Rectal smooth muscle tissue (tissue), 1 donor: ENCODE measurements at regions not wholly inside any gene's neighbourhood (a gene's known extent, or its start where the extent isn't known, plus 50 kb on each side); places are given as distances from the start of the nearest gene placed in this dataset.
"Not testable (repeated sequence)": the region's sequence is repeated elsewhere in the genome, so short reads cannot be mapped to it uniquely, and the experiment has no call there.

Source experiments
- H3K27ac ChIP-seq: one replicate; pipeline ENCODE4 v1.7.0; 2013; ENCODE audit warnings: low read depth, low read length, inconsistent platforms
- H3K27me3 ChIP-seq: one replicate; pipeline ENCODE4 v1.7.0; 2013; ENCODE audit warnings: low read length; ENCODE audit not compliant: control insufficient read depth, insufficient read depth
- H3K36me3 ChIP-seq: one replicate; pipeline ENCODE4 v1.7.0; 2013; ENCODE audit warnings: low read length; ENCODE audit not compliant: control insufficient read depth, insufficient read depth
- H3K4me1 ChIP-seq: one replicate; pipeline ENCODE4 v1.7.0; 2013; ENCODE audit warnings: low read length; ENCODE audit not compliant: control insufficient read depth, insufficient read depth
- H3K4me3 ChIP-seq: one replicate; pipeline ENCODE4 v1.7.0; 2013; ENCODE audit warnings: low read length
- H3K9ac ChIP-seq: one replicate; pipeline ENCODE4 v1.7.0; 2013; ENCODE audit warnings: low read length

DNA sequence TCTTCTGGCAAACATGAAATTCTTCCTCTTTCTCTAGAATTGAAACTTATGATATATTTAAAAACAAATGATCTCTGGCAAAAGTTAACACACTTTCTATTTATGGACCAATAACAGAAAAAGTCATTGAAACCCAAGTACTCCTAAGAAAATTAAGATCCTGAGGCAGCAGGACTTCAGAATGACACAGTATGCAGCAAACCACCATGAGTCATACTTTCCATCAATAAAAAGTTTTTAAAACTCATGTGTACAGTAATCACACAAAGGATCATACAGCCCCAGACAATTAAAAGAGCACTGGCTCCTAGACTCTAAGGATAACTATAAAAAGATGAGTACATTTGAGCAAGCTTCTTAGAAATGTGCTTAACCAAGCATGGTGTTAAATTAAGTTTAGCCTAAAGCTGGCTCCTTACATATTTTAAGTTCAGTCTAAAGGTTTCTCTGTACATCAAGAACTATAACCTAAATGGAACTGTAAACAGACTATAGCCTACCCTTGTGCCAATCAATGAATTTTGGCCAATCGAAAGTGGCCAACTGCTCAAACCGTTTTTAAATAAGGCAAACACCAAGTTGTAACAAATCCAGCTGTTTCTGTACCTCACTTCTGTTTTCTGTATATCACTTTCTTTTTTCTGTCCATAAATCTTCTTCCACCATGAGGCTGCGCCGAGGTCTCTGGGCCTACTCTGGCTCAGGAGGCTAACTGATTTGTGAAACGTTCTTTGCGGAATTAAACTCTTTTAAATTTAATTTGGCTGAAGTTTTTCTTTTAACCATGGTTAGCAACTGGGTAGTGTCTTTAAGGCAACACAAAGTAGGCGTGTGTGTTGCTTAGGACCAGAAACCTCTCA is 232.1 kb upstream of the PIK3R1 start:
- H3K27ac ChIP-seq, result no peak overlapping the region

DNA sequence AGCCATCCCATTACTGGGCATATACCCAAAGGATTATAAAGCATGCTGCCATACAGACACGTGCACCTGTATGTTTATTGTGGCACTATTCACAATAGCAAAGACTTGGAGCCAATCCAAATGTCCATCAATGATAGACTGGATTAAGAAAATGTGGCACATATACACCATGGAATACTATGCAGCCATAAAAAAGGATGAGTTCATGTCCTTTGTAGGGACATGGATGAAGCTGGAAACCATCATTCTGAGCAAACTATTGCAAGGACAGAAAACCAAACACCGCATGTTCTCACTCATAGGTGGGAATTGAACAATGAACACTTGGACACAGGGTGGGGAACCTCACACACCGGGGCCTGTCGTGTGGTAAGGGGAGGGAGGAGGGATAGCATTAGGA is 233.4 kb upstream of the PIK3R1 start:
- not testable (repeated sequence) for H3K27ac ChIP-seq, H3K27me3 ChIP-seq, H3K9ac ChIP-seq, H3K36me3 ChIP-seq, H3K4me3 ChIP-seq
- peaks cover 12% of the 10 kb centered on the region for H3K4me1 ChIP-seq

More for the DNA sequence above, 232.1 kb upstream of the PIK3R1 start:
- H3K36me3 ChIP-seq, result no peaks in the 10 kb centered on the region
- H3K9ac ChIP-seq, result no peak overlapping the region
- no peaks in the 10 kb centered on the region for H3K27me3 ChIP-seq
- peaks cover 12% of the 10 kb centered on the region for H3K4me1 ChIP-seq
- no peak overlapping the region for H3K4me3 ChIP-seq

DNA sequence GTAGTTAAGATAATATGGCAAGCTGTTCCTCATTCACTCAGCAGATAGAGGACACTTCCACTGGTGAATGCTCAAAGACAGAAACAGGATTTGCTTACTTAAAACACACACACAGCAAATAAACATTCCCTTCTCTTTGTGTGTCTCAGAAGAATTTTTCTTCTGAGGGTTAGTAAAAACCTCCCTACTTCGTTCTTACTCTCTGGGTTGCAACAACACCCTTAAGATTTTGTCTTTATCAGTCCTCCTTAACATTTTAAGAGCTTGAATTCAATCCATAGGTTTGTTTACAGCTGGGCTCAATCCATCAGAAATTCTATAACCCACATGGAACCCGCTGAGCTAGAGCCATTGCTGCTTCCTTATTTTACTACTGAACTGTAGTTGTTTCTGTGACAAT is 237.4 kb upstream of the PIK3R1 start:
- H3K4me1 ChIP-seq, result no peaks in the 10 kb centered on the region

DNA sequence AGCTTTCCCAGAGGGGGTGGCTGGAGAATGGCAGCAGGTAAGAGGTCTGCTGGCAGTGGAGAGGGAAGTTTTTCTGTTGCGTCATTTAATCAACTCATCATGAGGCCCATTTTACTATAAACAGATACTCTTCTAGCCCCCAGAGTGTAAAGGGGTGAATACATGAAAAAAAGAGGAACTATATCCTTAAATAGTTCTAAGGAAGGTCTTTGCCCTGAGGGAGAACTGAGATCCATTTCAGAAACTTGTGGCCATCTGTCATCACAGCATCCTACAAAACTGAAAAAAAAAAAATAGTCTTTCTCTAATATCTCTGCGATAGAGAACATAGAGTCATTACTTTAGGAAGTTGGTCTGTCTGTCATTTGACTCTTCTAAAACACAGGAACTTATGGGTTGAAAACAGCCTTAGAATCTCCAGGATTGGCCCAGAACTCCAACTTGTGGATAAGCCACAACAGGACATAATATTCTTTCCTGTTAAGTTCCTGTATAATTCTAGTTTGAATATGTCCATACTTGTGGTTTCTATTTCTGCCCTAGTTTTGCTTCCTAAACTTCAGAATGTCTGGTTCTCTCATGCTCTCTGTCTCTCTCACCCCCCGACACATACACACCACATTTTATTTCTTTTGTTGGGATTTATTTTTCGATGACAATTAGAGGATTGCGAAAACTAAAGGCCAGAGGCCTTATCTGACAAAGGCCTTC is 238.5 kb upstream of the PIK3R1 start:
- Histone ChIP-seq H3K4me1 (no peaks in the 10 kb centered on the region), H3K36me3 (no peaks in the 10 kb centered on the region), H3K27ac (no peak overlapping the region), H3K27me3 (no peaks in the 10 kb centered on the region), H3K9ac (no peak overlapping the region), H3K4me3 (no peak overlapping the region)

More for the DNA sequence above, 237.4 kb upstream of the PIK3R1 start:
- no peak overlapping the region for H3K9ac ChIP-seq
- no peaks in the 10 kb centered on the region for H3K27me3 ChIP-seq
- no peak overlapping the region for H3K4me3 ChIP-seq
- H3K36me3 ChIP-seq, result no peaks in the 10 kb centered on the region
- H3K27ac ChIP-seq, result no peak overlapping the region

DNA sequence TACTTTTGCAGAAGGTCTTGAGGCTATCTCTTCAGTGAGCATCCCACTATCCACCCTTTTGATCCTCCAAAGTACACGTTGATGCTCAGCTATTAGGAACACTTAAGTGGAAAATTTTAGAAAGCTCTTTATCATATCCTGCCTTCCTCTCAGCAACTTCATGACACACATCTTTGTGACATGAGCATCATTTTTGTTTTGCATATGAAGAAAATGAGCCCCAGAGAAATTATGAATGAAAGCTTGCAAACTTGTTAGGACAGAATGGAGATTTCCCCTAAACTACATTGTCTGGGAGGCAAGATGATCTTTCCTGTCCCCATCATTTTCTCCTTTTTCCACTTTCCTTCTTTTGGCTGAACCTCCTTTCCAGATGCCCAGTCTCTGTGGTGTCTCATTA is 239.4 kb upstream of the PIK3R1 start:
- H3K9ac ChIP-seq, result no peak overlapping the region
- no peak overlapping the region for H3K4me3 ChIP-seq
- H3K27ac ChIP-seq, result no peak overlapping the region
- H3K27me3 ChIP-seq, result no peaks in the 10 kb centered on the region
- no peaks in the 10 kb centered on the region for H3K4me1 ChIP-seq
- no peaks in the 10 kb centered on the region for H3K36me3 ChIP-seq

DNA sequence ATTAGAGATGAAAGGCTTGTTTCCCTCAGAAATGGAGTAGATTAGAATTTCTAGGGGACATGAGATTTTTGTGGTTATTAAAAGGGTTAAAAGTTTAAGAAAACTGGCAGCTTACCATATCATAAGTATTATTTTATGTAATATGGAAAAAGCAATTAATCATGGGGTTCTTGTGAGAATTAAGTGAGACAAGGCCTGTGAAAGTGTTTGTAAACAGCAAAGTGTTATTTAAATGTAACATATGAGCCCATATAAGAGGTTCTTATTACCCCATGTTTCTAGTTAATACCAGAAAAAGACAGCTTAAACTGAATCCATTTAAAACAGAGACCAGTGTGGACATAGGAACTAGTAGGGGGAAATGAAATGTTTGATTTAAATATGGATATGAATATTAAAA is 241.1 kb upstream of the PIK3R1 start:
- Histone ChIP-seq H3K27me3 (no peaks in the 10 kb centered on the region), H3K9ac (no peak overlapping the region), H3K27ac (no peak overlapping the region), H3K36me3 (no peaks in the 10 kb centered on the region), H3K4me1 (no peaks in the 10 kb centered on the region), H3K4me3 (no peak overlapping the region)

DNA sequence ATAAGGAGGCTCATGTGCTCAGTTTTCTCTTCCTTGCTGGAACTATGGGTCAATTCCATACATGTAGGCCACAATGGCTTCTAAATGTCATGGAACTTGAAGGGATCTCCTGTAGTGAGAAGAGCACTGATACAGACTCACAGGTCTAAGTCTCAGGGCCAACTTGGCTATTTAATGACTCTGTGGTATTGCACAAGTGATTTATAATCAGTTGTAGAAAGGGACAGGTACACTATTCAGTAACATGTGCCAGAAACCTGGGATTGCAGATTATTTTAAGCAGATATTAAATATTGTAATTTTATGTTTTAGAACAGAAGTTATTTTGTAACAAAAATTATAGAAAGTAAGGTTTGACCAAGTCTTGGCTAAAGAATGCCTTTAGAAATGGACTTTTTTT is 241.5 kb upstream of the PIK3R1 start:
- H3K4me3 ChIP-seq, result no peak overlapping the region
- no peaks in the 10 kb centered on the region for H3K27me3 ChIP-seq
- no peaks in the 10 kb centered on the region for H3K4me1 ChIP-seq
- no peaks in the 10 kb centered on the region for H3K36me3 ChIP-seq
- no peak overlapping the region for H3K9ac ChIP-seq
- H3K27ac ChIP-seq, result no peak overlapping the region

DNA sequence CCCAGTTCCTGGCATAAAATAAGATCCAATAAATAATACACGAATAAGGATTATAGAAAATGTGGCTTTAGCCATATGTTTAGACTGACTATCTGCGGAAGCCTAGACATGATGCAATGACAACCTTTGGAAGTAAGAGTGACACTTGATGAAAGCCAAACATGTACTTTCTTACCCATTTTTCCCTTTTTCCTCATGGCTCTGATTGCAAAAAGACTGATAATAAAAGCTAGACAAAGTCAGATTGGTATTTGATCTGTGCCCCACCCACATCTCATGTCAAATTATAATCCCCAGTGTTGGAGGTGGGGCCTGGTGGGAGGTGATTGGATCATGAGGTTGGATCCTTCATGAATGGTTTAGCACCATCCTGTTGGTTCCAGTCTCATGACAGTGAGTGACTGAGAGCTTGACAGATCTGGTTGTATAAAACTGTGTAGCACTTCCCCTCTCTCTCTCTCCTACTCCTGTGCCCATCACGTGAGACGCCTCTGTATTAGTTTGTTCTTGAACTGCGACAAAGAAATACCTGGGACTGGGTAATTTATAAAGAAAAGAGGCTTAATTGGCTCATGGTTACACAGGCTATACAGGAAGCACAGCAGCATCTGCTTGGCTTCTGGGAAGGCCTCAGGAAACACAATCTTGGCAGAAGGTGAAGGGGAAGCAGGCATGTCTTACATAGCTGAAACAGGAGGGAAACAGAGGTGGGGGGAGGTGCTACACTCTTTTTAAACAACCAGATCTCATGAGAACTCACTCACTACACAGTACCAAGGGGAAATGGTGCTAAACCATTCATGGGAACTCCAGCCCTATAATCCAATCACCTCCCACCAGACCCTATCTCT is 243.4 kb upstream of the PIK3R1 start:
- Histone ChIP-seq H3K4me3 (no peak overlapping the region), H3K36me3 (no peaks in the 10 kb centered on the region), H3K27ac (peak overlapping the region; percentile 3), H3K4me1 (no peaks in the 10 kb centered on the region), H3K27me3 (no peaks in the 10 kb centered on the region), H3K9ac (no peak overlapping the region)

DNA sequence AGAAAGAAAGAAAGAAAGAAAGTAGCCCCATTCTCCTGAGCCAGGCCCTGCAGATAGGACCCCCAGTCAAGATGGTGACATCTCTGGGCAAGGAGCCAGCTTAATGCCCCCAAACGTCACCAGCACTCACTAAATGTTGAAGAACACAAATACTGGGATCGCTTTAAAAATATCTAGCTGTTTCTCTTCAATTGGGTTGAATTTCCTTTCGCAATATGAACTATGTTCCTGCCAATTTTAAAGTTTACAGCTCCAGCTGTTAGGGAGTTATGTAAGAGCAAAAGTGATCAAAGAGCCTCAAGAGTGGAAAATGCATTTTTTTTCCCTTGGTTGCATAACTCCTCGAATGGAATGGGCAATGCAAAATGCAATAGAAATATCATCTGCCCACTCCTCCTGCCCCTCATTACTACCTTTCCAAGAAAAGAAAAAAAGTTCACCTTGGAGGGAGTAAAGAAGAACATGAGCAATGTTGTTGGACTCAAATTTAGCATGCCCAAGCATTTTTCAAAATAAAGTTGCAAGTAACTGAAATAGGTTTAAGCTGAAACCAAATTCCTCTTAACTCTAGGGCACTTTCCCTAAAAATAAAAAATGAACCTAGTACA is 244.2 kb upstream of the PIK3R1 start:
- H3K4me3 ChIP-seq, result no peak overlapping the region
- H3K9ac ChIP-seq, result no peak overlapping the region
- no peaks in the 10 kb centered on the region for H3K36me3 ChIP-seq
- H3K4me1 ChIP-seq, result no peaks in the 10 kb centered on the region
- H3K27ac ChIP-seq, result no peak overlapping the region
- H3K27me3 ChIP-seq, result no peaks in the 10 kb centered on the region

DNA sequence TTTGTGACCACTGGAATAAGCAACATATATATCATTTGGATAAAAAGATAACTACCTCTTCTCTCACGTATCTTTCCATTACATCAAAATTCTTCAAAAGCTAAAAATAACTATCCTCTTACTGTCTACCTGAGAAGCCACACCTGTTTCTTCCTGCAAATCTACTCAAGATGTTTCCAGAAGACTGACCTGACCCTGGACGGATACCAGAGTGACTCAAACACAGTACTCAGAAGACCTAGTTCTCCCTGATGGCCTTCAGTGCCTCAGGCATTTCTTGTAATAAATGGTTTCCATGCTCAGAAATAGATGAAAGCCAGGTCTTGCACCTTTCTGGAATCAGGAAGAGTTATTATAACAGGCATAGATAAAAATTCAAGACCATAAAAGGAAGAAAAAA is 245.9 kb upstream of the PIK3R1 start:
- Histone ChIP-seq H3K4me3 (no peak overlapping the region), H3K27ac (no peak overlapping the region), H3K4me1 (no peaks in the 10 kb centered on the region), H3K36me3 (no peaks in the 10 kb centered on the region), H3K9ac (no peak overlapping the region), H3K27me3 (no peaks in the 10 kb centered on the region)

DNA sequence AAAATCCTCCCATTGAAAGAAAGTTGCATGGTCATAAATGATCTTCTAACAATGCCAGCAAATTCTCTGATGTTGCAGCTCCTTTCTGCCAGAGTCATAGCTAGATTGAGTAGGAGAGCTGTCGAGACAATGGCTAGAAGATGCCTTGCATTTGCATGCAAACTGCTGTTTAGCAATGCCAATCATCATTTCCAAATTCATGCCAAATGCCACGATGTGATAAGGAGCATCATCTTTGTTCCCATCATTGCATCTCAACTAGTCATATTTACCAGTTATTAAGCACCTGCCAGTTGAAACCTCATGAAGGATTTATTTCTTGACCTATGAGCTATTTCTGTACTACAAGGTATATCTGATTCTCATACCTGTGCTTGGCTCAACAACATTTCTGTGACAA is 246.4 kb upstream of the PIK3R1 start:
- H3K36me3 ChIP-seq, result no peaks in the 10 kb centered on the region
- no peaks in the 10 kb centered on the region for H3K27me3 ChIP-seq
- H3K27ac ChIP-seq, result no peak overlapping the region
- H3K4me3 ChIP-seq, result no peak overlapping the region
- H3K4me1 ChIP-seq, result no peaks in the 10 kb centered on the region
- no peak overlapping the region for H3K9ac ChIP-seq

DNA sequence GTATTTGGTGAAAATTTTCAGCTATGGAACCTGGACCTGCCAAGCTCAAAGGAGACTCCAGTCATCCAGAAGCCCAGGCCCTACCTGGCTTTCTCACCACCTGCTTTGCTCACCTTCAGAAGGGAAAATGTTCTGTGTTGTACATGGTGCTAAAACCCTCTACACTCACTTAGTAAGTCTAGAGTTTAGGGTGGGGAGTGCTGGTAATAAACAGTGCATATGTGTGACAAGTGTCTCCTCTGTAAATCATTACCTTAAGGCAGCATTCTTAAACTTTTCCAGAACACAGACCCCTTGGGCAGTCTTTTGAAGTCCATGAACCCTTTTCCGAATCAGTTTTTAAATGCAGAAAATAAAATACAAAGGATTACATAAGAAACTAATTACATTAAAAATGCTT is 248.8 kb upstream of the PIK3R1 start:
- Histone ChIP-seq H3K4me1 (no peaks in the 10 kb centered on the region), H3K27ac (no peak overlapping the region), H3K27me3 (no peaks in the 10 kb centered on the region), H3K36me3 (no peaks in the 10 kb centered on the region), H3K9ac (no peak overlapping the region), H3K4me3 (no peak overlapping the region)
